Chondrocyte (in vitro differentiated cells): ENCODE measurements at regions not wholly inside any gene's neighbourhood (a gene's known extent, or its start where the extent isn't known, plus 50 kb on each side); places are given as distances from the start of the nearest gene placed in this dataset.

Experiments
- DNase-seq: peaks from one replicate; pipeline ENCODE4 v3.0.0; 2021; ENCODE audit warnings: mixed read lengths, low spot score
- H3K27ac Mint-ChIP-seq: one replicate; pipeline ENCODE4 v1.8.0; 2021; ENCODE audit warnings: mild to moderate bottlenecking, moderate library complexity, mixed read lengths; ENCODE audit not compliant: unreplicated experiment
- H3K27me3 Mint-ChIP-seq: 2 replicates; pipeline ENCODE4 v1.8.0; 2021; ENCODE audit warnings: low read depth, mixed read lengths
- H3K36me3 Mint-ChIP-seq: 2 replicates; pipeline ENCODE4 v1.8.0; 2021; ENCODE audit warnings: low read depth, mixed read lengths
- H3K4me1 Mint-ChIP-seq: 2 replicates; pipeline ENCODE4 v1.8.0; 2021; ENCODE audit warnings: low read depth, mild to moderate bottlenecking, mixed read lengths
- H3K4me3 Mint-ChIP-seq: one replicate; pipeline ENCODE4 v1.8.0; 2021; ENCODE audit warnings: mild to moderate bottlenecking, moderate library complexity, mixed read lengths; ENCODE audit not compliant: unreplicated experiment
- H3K9me3 Mint-ChIP-seq: 2 replicates; pipeline ENCODE4 v1.8.0; 2021; ENCODE audit warnings: low read depth, mixed read lengths
- CTCF ChIP-seq: fragments of 200-600 bp; sonication (generic); IDR thresholded peaks from 2 replicates; pipeline ENCODE4 v1.5.0; 2021; ENCODE audit warnings: antibody characterized with exemption, mild to moderate bottlenecking, moderate library complexity

GRCh38 chr3:152636651-152637050 is 198.3 kb upstream of the P2RY1 start:
- Mint-ChIP-seq H3K27me3 (no peaks in the 10 kb centered on the region), H3K4me1 (peaks cover 4% of the 10 kb centered on the region), H3K27ac (no peak overlapping the region), H3K36me3 (no peaks in the 10 kb centered on the region), H3K9me3 (no peaks in the 10 kb centered on the region), H3K4me3 (no peak overlapping the region)
- TF ChIP-seq CTCF, result no peak
- DNase-seq, result no peak

- TF ChIP-seq CTCF, result no peak
- Mint-ChIP-seq H3K4me3 (no peak overlapping the region), H3K27me3 (no peaks in the 10 kb centered on the region), H3K4me1 (peaks cover 4% of the 10 kb centered on the region), H3K36me3 (no peaks in the 10 kb centered on the region), H3K27ac (no peak overlapping the region), H3K9me3 (no peaks in the 10 kb centered on the region)
- no peak for DNase-seq
Observed at GRCh38 chr3:152638214-152638613, 196.7 kb upstream of the P2RY1 start.

- Mint-ChIP-seq H3K4me3 (no peak overlapping the region), H3K36me3 (peaks cover 3% of the 10 kb centered on the region), H3K27me3 (no peaks in the 10 kb centered on the region), H3K4me1 (peaks cover 4% of the 10 kb centered on the region), H3K9me3 (peaks cover 3% of the 10 kb centered on the region), H3K27ac (no peak overlapping the region)
- TF ChIP-seq CTCF, result no peak
- no peak for DNase-seq
Observed at GRCh38 chr3:152638707-152639450, 196.1 kb upstream of the P2RY1 start.

- TF ChIP-seq CTCF, result no peak
Observed at GRCh38 chr3:152641198-152641597, 193.7 kb upstream of the P2RY1 start.

DNA sequence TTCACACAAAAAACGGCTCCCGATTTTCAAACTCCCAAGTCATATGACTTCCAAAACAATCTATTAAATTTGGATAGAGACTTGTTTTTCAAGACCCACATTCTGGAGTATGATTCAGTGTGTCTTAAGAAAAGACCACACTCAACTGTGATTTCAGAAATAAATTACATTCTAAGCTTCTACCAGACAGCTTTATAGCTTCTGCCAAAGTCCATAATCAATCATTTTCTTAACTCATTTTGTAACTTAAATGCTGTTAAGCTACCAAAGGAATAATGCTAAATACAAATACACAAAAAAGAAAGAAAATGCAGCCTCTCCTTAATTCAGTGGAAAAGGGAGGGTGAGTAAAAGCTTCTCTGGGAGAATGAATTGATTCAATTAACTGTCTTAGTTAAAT is 192.3 kb upstream of the P2RY1 start:
- H3K4me3 Mint-ChIP-seq, result no peak overlapping the region
- peaks cover 4% of the 10 kb centered on the region for H3K36me3 Mint-ChIP-seq
- DNase-seq, result no peak
- H3K27me3 Mint-ChIP-seq, result no peaks in the 10 kb centered on the region
- peaks cover 4% of the 10 kb centered on the region for H3K4me1 Mint-ChIP-seq
- H3K9me3 Mint-ChIP-seq, result peaks cover 4% of the 10 kb centered on the region
- H3K27ac Mint-ChIP-seq, result no peak overlapping the region
- no peak for TF ChIP-seq CTCF

More at GRCh38 chr3:152641198-152641597, 193.7 kb upstream of the P2RY1 start:
- Mint-ChIP-seq H3K36me3 (peaks cover 4% of the 10 kb centered on the region), H3K4me1 (peaks cover 4% of the 10 kb centered on the region), H3K4me3 (no peak overlapping the region), H3K27me3 (no peaks in the 10 kb centered on the region), H3K9me3 (peaks cover 4% of the 10 kb centered on the region), H3K27ac (no peak overlapping the region)
- DNase-seq, result no peak
